Right cardiac atrium (tissue), 5 donors: ENCODE measurements at regions not wholly inside any gene's neighbourhood (a gene's known extent, or its start where the extent isn't known, plus 50 kb on each side); places are given as distances from the start of the nearest gene placed in this dataset.

ENCODE experiments used
- ATAC-seq, 2 donors: fragments of 200-7000 bp; cut with Tn5 transposase; one replicate each; pipeline versions ENCODE4 v1.8.0 to v1.9.1; 2020; ENCODE audit warnings: moderate library complexity in 2 of 2, mild to moderate bottlenecking in 1 of 2
- DNase-seq, 3 donors: peaks; one replicate each; pipeline ENCODE4 v3.0.0-alpha.2; 2020
- H3K27ac ChIP-seq: one replicate; pipeline ENCODE4 v1.5.1; 2013; ENCODE audit warnings: mild to moderate bottlenecking, low read length, control low read depth, moderate library complexity
- H3K27me3 ChIP-seq: one replicate; pipeline ENCODE4 v1.6.1; 2013; ENCODE audit not compliant: control insufficient read depth, insufficient read depth
- H3K4me1 ChIP-seq: one replicate; pipeline ENCODE4 v1.6.1; 2013; ENCODE audit warnings: low read length; ENCODE audit not compliant: control insufficient read depth, insufficient read depth
- H3K4me3 ChIP-seq: one replicate; pipeline ENCODE4 v1.5.1; 2013; ENCODE audit warnings: low read length, control low read depth
- H3K9me3 ChIP-seq: one replicate; pipeline ENCODE4 v1.6.1; 2013; ENCODE audit warnings: low read length; ENCODE audit not compliant: control insufficient read depth
- WGBS: extraction: QIAGEN DNeasy Blood & Tissue Kit; methylation state at CpG from one replicate; pipeline ENCODE4 v1.1.7; 2013; 5-methylcytosine and 5-hydroxymethylcytosine counted together
- intact Hi-C, 4 donors: fragments of 100-400 bp; cut with DNase I; formaldehyde crosslinking; loops; one replicate each; pipeline versions ENCODE4 v1.11.0 to v1.14.0; 2022 to 2023
- donor health status: healthy with polysubstance abuse.
- donor health status: DM: no; HTN: yes; CAD: no.
- donor health status: DM: no; HTN: no; CAD: no.
- donor health status: DM: no; HTN: yes; CAD: no; lungs with severe emphysema.
- donor health status: DM: yes; HTN: yes; CAD: no.

- no peaks in the 10 kb centered on the region for H3K9me3 ChIP-seq
- intact Hi-C loops: no loop called here
- no peak for ATAC-seq
- 78% methylated on average over 1 of the region's 1 CpG for WGBS
- H3K4me3 ChIP-seq: no peak overlapping the region
- no peak for DNase-seq
- H3K27me3 ChIP-seq: no peaks in the 10 kb centered on the region
- H3K27ac ChIP-seq: no peak overlapping the region
- H3K4me1 ChIP-seq: no peaks in the 10 kb centered on the region
These were observed 78.1 kb downstream of the ASB9 start for GRCh38 chrX:15191830-15192229.

- ATAC-seq (no peak), DNase-seq (no peak)
- intact Hi-C loops: no loop called here
- H3K27ac ChIP-seq: no peak overlapping the region
- H3K9me3 ChIP-seq: no peaks in the 10 kb centered on the region
- no peaks in the 10 kb centered on the region for H3K27me3 ChIP-seq
- no peak overlapping the region for H3K4me3 ChIP-seq
- 71% methylated on average over 1 of the region's 1 CpG for WGBS
- no peaks in the 10 kb centered on the region for H3K4me1 ChIP-seq
These were observed 81.8 kb downstream of the ASB9 start for GRCh38 chrX:15188039-15188438.

- 89% methylated on average over 3 of the region's 3 CpGs for WGBS
- intact Hi-C loops: no loop called here
These were observed 92.6 kb downstream of the ASB9 start for GRCh38 chrX:15177316-15177715.

GRCh38 chrX:15173411-15173810, 96.5 kb downstream of the ASB9 start:
- Histone ChIP-seq H3K4me3 (no peak overlapping the region), H3K27ac (no peak overlapping the region), H3K4me1 (no peaks in the 10 kb centered on the region), H3K9me3 (no peaks in the 10 kb centered on the region), H3K27me3 (no peaks in the 10 kb centered on the region)
- intact Hi-C loops: no loop called here
- 68% methylated on average over 5 of the region's 5 CpGs for WGBS
- no peak for ATAC-seq
- DNase-seq: no peak

More at GRCh38 chrX:15177316-15177715, 92.6 kb downstream of the ASB9 start:
- no peaks in the 10 kb centered on the region for H3K9me3 ChIP-seq
- H3K27ac ChIP-seq: no peak overlapping the region
- H3K4me3 ChIP-seq: no peak overlapping the region
- H3K4me1 ChIP-seq: no peaks in the 10 kb centered on the region
- ATAC-seq: no peak
- DNase-seq: no peak
- no peaks in the 10 kb centered on the region for H3K27me3 ChIP-seq

- Histone ChIP-seq H3K4me1 (no peaks in the 10 kb centered on the region), H3K9me3 (no peaks in the 10 kb centered on the region), H3K27me3 (no peaks in the 10 kb centered on the region), H3K4me3 (no peak overlapping the region), H3K27ac (no peak overlapping the region)
- intact Hi-C loops: no loop called here
- DNase-seq (no peak), ATAC-seq (no peak)
- WGBS: 38% methylated on average over 2 of the region's 2 CpGs
These were observed 99.0 kb downstream of the ASB9 start for GRCh38 chrX:15170927-15171326.

- H3K4me3 ChIP-seq: no peak overlapping the region
- intact Hi-C loops: no loop called here
- DNase-seq (no peak), ATAC-seq (no peak)
- no peaks in the 10 kb centered on the region for H3K4me1 ChIP-seq
- no peaks in the 10 kb centered on the region for H3K27me3 ChIP-seq
- no peaks in the 10 kb centered on the region for H3K9me3 ChIP-seq
- no peak overlapping the region for H3K27ac ChIP-seq
- WGBS: 92% methylated on average over 3 of the region's 3 CpGs
These were observed 102.1 kb downstream of the ASB9 start for GRCh38 chrX:15167826-15168225.

- H3K4me3 ChIP-seq: no peak overlapping the region
- no peaks in the 10 kb centered on the region for H3K27me3 ChIP-seq
- intact Hi-C loops: no loop called here
- H3K27ac ChIP-seq: no peak overlapping the region
- H3K9me3 ChIP-seq: no peaks in the 10 kb centered on the region
- 48% methylated on average over 4 of the region's 4 CpGs for WGBS
- H3K4me1 ChIP-seq: no peaks in the 10 kb centered on the region
- ATAC-seq (no peak), DNase-seq (no peak)
These were observed 104.1 kb downstream of the ASB9 start for GRCh38 chrX:15165832-15166231.

- DNase-seq: no peak
- ATAC-seq: no peak
- intact Hi-C loops: no loop called here
- H3K27me3 ChIP-seq: no peaks in the 10 kb centered on the region
- H3K27ac ChIP-seq: no peak overlapping the region
- H3K9me3 ChIP-seq: no peaks in the 10 kb centered on the region
- H3K4me3 ChIP-seq: no peak overlapping the region
- WGBS: 92% methylated on average over 3 of the region's 3 CpGs
- H3K4me1 ChIP-seq: no peaks in the 10 kb centered on the region
These were observed 106.8 kb downstream of the ASB9 start for GRCh38 chrX:15163131-15163530.

GRCh38 chrX:15160558-15161095, 109.3 kb downstream of the ASB9 start:
- no peaks in the 10 kb centered on the region for H3K4me1 ChIP-seq
- WGBS: 73% methylated on average over 5 of the region's 5 CpGs
- no peak for DNase-seq
- no peaks in the 10 kb centered on the region for H3K9me3 ChIP-seq
- no peak overlapping the region for H3K27ac ChIP-seq
- intact Hi-C loops: no loop called here
- no peaks in the 10 kb centered on the region for H3K27me3 ChIP-seq
- H3K4me3 ChIP-seq: no peak overlapping the region
- no peak for ATAC-seq

- H3K27me3 ChIP-seq: no peaks in the 10 kb centered on the region
- ATAC-seq (no peak), DNase-seq (no peak)
- H3K4me1 ChIP-seq: no peaks in the 10 kb centered on the region
- WGBS: 83% methylated on average over 7 of the region's 7 CpGs
- no peak overlapping the region for H3K4me3 ChIP-seq
- no peaks in the 10 kb centered on the region for H3K9me3 ChIP-seq
- intact Hi-C loops: no loop called here
- no peak overlapping the region for H3K27ac ChIP-seq
These were observed 111.0 kb downstream of the ASB9 start for GRCh38 chrX:15158736-15159406.

- H3K9me3 ChIP-seq: no peaks in the 10 kb centered on the region
- WGBS: 66% methylated on average over 1 of the region's 1 CpG
- H3K27me3 ChIP-seq: no peaks in the 10 kb centered on the region
- no peak for ATAC-seq
- no peak overlapping the region for H3K4me3 ChIP-seq
- intact Hi-C loops: no loop called here
- no peaks in the 10 kb centered on the region for H3K4me1 ChIP-seq
- no peak for DNase-seq
- no peak overlapping the region for H3K27ac ChIP-seq
These were observed 111.5 kb downstream of the ASB9 start for GRCh38 chrX:15158350-15158735.

- DNase-seq (no peak), ATAC-seq (no peak)
- intact Hi-C loops: no loop called here
- Histone ChIP-seq H3K4me3 (no peak overlapping the region), H3K4me1 (no peaks in the 10 kb centered on the region), H3K27me3 (no peaks in the 10 kb centered on the region), H3K9me3 (no peaks in the 10 kb centered on the region), H3K27ac (no peak overlapping the region)
- WGBS: 83% methylated on average over 2 of the region's 2 CpGs
These were observed 112.3 kb downstream of the ASB9 start for GRCh38 chrX:15157624-15158023.
